GM12874 (cell line): ENCODE measurements at regions not wholly inside any gene's neighbourhood (a gene's known extent, or its start where the extent isn't known, plus 50 kb on each side); places are given as distances from the start of the nearest gene placed in this dataset.

Source experiments
- TF ChIP-seq, protein P1 (sequence below): IDR thresholded peaks from 2 replicates; pipeline ENCODE4 v1.5.1; 2011; ENCODE audit warnings: low read depth, mild to moderate bottlenecking, control low read depth, low read length, moderate library complexity; ENCODE audit not compliant: insufficient read depth

DNA sequence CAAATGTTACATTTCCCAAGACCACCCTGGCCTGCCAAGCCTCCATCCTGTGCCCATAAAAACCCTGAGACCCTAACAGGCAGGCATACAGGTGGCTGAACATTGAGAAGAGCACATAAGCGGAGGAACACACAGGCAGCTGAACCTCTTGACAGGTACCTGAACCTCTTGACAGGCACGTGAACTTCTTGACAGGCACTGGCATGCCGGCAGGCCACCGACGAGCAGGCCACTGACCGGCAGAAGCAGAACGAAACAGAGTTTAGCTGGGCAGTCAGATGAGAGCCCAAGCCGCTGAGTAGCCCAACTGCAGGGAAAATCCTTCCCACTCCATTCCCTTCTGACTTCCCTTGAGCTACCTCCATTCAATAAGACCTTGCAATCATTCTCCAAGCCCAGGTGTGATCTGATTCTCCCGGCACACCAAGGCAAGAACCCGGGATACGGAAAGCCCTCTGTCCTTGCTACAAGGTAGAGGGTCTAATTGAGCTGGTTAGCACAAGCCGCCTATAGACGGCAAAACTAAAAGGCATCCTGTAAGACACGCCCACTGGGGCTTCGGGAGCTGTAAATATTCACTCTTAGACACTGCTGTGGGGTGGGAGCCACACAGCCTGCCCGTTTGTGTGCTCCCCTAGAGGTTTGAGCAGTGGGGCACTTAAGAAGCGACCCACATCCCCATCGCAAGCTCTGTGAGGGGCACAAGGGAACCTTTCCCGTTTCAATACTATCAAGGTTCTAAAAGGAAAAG is 2613.9 kb upstream of the PCDH20 start:
- TF ChIP-seq, protein P1, sequence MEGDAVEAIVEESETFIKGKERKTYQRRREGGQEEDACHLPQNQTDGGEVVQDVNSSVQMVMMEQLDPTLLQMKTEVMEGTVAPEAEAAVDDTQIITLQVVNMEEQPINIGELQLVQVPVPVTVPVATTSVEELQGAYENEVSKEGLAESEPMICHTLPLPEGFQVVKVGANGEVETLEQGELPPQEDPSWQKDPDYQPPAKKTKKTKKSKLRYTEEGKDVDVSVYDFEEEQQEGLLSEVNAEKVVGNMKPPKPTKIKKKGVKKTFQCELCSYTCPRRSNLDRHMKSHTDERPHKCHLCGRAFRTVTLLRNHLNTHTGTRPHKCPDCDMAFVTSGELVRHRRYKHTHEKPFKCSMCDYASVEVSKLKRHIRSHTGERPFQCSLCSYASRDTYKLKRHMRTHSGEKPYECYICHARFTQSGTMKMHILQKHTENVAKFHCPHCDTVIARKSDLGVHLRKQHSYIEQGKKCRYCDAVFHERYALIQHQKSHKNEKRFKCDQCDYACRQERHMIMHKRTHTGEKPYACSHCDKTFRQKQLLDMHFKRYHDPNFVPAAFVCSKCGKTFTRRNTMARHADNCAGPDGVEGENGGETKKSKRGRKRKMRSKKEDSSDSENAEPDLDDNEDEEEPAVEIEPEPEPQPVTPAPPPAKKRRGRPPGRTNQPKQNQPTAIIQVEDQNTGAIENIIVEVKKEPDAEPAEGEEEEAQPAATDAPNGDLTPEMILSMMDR = no peak

DNA sequence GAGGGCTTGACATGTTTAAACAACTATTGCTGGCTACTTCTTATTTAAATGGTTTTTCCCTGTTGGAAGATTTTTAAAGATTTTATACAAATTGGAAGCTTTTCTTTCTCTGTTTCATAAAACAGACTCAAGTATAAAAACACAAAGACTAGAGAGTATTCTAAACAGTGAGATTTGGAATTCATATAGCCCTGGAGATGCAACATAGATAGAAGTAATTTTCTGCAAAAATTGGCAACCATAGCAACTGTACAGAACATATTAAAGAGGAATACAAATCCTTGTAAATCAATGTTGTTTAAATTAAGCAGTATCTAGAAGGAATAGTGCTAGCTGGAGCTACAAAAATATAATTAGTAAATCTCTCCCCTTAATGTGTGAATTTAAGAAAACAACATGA is 2612.9 kb upstream of the PCDH20 start:
- TF ChIP-seq, protein P1 = no peak

DNA sequence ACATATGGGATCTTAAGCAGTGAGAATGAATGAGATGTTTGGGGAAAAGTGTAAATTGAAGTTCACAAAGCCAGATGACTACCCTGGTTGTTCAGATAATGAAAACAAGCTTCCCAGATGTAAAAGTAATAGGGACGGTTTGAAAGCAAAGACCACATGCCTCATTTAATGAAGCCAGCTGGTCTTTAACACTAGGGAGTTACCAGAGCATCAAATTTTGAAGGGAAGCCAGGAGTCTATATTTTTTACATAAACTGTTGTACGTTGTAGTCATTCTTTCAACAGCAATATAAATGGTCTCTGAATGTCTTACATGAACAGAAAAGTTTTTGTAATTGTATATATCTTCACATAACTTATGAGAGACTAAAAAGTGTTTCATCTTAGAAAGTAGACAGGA is 2604.5 kb upstream of the PCDH20 start:
- TF ChIP-seq, protein P1 = no peak

DNA sequence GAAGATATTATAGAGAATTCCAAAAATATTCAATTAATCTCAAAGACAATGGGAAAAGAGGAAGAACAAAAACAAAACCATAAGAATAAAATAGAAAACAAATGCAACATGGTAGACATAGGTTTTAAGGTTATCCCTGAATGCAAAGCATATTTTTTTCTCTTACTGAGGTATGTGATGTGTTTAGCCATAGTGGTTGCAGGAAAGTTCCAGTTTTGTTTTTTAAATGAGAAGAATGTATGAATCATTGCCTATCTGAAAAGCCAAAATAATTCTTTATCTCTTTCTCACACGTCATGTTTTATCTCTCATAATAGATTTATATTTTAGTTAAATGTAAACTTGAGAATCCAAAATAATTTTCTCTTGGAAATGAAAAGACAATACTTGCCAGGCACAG is 2591.7 kb upstream of the PCDH20 start:
- TF ChIP-seq, protein P1 = no peak

DNA sequence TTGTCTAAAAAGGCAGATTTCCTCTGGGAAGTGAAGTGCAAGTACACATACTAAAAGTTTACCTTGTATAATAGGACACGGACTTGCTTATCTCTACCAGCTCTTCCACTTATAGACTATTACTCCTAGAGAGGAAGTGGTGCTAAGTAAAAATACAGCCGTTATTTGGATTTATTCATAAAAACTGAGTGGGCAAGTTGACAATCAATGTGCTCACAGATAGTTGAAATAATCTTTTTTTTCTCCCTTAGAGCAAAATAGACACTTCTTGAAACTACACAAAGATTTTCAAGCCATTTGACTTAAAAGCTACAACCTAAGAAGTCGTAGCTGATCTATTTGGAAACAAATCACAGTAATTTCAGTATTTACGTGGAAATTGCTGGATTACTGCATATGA is 2584.7 kb upstream of the PCDH20 start:
- TF ChIP-seq, protein P1 = no peak

DNA sequence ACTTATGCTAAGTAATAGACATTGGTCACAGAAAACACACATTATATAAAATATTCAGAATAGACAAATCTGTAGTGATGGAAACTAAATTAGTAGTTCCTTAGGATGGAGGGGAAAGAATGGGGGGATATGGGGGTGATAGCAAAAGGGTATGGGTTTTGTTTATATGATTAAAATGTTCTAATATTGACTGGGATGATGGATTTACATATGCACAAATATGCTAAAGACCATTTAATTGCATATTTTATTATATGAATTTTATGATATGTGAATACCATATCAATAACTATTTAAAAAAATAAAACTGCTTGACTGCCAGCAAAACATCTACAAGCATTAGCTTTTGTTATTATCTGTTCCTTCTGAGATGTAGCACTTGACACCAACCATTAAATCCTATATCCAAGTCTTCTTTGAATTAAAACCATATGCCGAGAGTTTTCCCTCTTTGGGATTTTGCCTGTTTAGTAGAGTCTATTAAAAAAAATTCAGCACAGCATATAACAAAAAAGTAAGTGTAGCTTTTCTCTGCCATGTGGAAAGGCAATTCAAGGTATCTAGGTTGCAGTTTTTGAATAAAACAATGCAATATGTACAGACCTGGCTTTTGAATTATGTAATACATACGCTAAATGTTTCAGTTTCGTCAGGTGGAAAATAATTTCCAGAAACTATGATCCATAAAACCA is 2584.1 kb upstream of the PCDH20 start:
- TF ChIP-seq, protein P1 = no peak

DNA sequence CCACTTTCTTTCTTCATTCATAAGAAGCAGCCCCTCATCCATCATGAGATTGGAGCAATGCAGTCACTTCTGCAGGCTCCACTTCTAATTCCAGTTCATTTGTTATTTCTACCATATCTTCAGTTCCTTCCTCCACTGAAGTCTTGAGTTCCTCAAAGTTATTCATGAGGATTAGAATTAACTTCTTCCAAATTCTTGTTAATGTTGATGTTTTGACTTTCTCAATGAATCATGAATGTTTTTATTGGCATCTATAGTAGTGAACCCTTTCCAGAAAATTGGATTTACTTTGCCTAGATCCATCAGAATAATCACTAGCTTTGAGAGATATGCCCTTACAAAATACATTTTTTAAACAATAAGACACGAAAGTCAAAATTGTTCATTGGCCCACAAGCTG is 2567.7 kb upstream of the PCDH20 start:
- TF ChIP-seq, protein P1 = no peak
